H1 (cell line): ENCODE measurements at regions not wholly inside any gene's neighbourhood (a gene's known extent, or its start where the extent isn't known, plus 50 kb on each side); places are given as distances from the start of the nearest gene placed in this dataset.

Experiments
- CEBPB ChIP-seq: IDR thresholded peaks from 2 replicates; pipeline ENCODE4 v1.6.1; 2012; ENCODE audit warnings: low read depth, low read length
- CHD7 ChIP-seq: fragments of 300-600 bp; sonication (generic); IDR thresholded peaks from 2 replicates; pipeline ENCODE4 v1.7.1; 2012; ENCODE audit warnings: low read length, moderate library complexity, mild to moderate bottlenecking, inconsistent platforms; ENCODE audit not compliant: insufficient replicate concordance
- RXRA ChIP-seq: IDR thresholded peaks from 2 replicates; pipeline ENCODE4 v1.6.1; 2011; ENCODE audit warnings: low read depth, mild to moderate bottlenecking, low read length, moderate library complexity; ENCODE audit not compliant: insufficient read depth
- SRF ChIP-seq: IDR thresholded peaks from 2 replicates; pipeline ENCODE4 v1.6.1; 2011; ENCODE audit warnings: mild to moderate bottlenecking, low read depth, low read length, moderate library complexity

- no peak for TF ChIP-seq CEBPB
- no peak for TF ChIP-seq SRF
- TF ChIP-seq RXRA, result no peak
- TF ChIP-seq CHD7, result no peak
- TF ChIP-seq, all 59 proteins: peak for 0
These were observed 465.0 kb downstream of the SUCLG1 start (continued) for GRCh38 chr2:83993873-83994632.
